NCI-H748 (cell line): ENCODE measurements at regions not wholly inside any gene's neighbourhood (a gene's known extent, or its start where the extent isn't known, plus 50 kb on each side); places are given as distances from the start of the nearest gene placed in this dataset.
A peak's percentile ranks its signal among the peaks of the same experiment; 100 is the strongest.

Experiments used
- DNase-seq: peaks from one replicate; lab custom pipeline; 2025; ENCODE audit not compliant: unreplicated experiment; lab: John Stamatoyannopoulos, UW

DNA sequence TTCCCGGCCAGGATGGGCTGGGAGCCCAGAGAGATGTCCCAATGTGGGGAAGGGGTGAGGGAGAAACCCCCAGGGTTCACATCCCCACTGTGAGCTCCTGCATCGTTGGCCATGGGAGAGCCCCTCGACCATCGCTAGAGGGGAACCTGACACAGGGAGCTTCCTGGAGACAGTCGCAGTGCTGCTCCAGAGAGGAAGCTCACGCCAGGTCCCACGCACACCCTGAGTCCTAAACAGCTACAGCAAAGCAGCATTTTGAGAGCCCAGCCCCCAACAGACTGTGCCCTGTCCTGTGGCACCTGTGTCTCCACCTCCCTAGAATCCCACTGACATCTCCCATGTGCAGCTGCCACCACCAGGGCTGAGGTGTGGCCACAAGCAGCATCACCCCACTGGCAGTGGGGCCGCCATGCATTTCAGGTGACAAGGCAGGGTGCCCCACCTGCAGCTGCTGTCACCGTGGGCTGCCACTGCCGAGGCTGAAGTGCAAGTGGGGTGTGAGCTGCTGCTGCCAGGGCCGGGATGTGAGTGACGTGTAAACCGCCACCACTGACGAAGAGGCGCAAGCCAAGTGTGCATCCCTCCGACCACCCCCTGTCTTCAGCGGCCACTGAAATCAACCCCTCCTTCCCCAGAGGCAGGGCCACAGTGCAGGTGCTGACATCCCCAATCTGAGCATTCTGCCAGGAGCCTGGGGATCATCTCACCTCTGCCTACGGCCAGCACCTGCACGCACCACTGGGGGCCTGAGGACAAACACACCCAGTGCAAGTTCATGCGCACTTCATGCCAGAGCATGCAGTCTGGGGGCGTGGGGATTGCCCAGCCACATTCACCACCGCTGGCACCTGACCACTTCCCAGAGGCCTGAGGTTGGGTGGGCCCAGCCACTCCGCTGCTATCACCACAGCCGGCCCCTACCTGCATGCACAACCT, 467.7 kb upstream of the SALL3 start:
- DNase-seq, result no peak

- no peak for DNase-seq
Observed at GRCh38 chr18:78514910-78515670, 464.5 kb upstream of the SALL3 start.

DNA sequence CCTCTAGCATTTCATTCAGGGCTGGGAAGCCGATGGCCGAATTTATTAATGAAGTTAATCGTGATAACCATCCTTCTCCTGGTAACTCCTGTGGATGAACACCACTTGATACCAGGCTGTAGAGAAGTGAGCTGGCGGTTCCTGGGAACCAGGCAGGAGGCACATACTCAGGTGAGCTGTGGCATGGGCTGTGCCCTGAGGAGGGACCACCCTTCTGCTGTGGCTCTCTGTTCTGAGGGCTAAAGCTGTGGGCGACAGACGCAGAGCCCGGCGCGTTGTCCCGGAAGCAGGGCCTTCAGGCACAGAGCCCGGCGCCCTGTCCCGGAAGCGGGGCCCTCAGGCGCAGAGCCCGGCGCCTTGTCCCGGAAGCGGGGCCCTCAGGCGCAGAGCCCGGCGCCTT, 462.3 kb upstream of the SALL3 start:
- no peak for DNase-seq

DNA sequence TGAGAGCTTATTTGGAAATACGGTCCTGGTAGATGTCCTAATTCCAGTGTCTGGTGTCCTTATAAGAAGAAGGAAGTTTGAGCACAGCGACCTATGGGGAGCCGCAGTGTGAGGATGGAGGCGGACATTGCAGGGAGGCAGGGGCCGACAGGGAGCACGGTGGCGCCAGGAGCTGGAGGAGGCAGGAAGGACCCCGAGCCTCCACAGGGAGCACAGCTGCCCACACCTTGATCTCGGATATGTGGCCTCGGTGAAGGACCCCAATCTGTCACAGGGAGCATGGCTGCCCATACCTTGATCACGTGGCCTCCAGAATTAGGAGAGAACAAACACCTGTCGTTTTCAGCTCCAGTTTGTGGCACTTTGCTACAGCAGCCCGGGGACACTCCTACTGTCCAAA, 461.6 kb upstream of the SALL3 start:
- DNase-seq, result no peak

- no peak for DNase-seq
Observed at GRCh38 chr18:78518805-78519204, 460.8 kb upstream of the SALL3 start.

DNA sequence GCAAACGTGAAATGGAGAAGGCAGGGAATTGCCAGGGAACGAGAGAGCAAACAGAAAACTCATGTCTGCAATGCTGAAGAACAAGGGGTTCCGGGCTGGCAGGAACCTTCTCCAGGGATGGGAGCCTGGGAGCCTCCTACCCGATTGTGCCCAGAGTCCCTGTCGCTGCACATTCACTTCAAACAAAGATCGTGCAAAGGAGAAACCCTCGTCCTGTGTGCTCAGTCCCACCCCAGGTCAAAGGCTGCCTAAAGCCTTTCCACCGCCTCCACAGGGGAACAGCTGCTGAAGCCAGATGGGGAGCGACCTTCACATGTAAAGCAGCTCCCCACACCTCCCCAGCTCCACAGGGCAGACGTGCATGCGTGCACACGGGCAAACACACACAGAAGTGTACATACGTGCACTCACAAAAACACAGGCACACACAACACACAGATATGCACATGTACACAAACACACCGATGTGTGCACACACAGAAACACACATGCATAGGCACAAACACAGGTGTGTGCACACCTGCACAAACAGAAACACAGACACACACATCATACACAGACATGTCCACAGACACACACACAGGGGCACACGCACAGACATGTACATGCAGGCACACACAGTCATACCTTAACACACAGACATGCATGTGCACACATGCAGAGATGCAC, 460.1 kb upstream of the SALL3 start:
- DNase-seq, result no peak

GRCh38 chr18:78521136-78521535, 458.5 kb upstream of the SALL3 start:
- DNase-seq, result no peak

DNA sequence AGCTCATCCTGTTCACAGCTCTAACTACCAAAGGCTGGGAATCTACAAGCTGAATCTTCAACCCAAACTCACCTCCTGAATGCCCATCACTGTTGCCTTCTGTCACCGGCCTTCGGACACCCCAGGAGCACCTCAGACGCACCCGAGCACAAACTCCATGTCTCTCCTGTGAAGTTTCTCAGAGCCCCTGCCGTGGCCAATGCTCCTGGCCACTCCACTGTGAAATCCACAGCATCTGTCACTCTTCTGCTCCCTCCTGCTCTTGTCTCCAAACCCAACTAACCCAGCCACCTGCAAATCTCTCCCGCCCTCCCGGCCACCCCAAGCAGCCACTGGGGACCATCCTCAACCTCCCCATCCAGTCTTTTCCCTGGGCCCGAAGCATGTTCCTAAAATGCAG, 457.9 kb upstream of the SALL3 start:
- DNase-seq, result no peak

GRCh38 chr18:78522507-78522906, 457.1 kb upstream of the SALL3 start:
- DNase-seq, result peak; percentile 18

- DNase-seq, result no peak
Observed at GRCh38 chr18:78523850-78524249, 455.8 kb upstream of the SALL3 start.

DNA sequence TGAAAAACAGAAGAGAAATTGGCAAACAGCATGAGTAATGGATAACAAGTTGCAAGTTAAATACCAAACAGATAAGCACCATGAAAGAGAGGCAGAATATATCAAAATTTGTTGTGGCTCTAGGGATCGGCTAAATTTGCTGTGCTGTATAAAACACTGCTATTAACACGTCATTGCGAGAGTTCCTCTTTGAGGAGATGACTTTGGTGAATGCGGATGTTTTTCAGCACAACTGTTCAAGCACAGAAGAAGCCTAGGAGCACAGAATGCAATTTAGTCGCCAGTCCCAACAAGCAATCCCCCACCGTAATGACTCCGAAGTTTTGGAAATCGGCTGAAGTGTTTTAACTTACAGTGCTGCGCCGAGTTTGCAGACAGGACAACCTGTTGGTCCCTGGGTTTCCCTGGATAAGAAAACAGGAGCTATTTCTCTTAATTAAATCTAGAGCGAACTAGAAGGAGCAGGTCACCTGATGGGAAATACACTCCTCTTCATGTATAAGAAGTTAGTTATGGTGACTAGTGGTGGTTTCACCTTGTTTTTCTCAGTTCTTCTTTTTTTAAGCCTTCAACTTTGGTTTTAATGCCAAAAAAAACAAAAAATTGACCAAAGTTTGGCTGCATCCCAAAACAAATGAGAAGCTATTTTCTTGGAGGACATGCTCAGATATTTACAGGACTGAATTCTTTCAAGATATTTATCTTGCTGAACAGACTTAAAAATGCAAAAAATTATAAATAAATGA, 454.1 kb upstream of the SALL3 start:
- no peak for DNase-seq

DNA sequence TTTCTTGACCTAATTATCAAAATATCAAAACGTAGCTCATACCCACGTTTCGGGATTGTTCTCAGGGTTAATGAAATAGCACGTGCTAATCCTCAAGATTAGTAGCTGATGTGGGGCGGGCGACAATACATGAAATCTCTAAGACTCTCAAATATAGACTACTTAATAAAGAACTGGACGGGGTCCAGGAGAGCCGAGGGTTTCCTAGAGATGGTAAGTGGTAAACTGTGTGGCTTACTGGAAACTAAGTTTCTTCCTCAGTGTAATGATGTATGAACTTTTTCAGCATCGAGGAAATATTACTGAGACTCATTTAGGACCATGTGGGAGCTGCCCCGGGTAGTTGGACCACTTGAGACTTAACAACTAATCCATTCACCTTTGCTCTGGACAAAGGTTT, 453.3 kb upstream of the SALL3 start:
- no peak for DNase-seq

- peak; percentile 31 for DNase-seq
Observed at GRCh38 chr18:78526923-78527711, 452.5 kb upstream of the SALL3 start.

- DNase-seq, result peak; percentile 59
Observed at GRCh38 chr18:78527984-78528383, 451.6 kb upstream of the SALL3 start.

DNA sequence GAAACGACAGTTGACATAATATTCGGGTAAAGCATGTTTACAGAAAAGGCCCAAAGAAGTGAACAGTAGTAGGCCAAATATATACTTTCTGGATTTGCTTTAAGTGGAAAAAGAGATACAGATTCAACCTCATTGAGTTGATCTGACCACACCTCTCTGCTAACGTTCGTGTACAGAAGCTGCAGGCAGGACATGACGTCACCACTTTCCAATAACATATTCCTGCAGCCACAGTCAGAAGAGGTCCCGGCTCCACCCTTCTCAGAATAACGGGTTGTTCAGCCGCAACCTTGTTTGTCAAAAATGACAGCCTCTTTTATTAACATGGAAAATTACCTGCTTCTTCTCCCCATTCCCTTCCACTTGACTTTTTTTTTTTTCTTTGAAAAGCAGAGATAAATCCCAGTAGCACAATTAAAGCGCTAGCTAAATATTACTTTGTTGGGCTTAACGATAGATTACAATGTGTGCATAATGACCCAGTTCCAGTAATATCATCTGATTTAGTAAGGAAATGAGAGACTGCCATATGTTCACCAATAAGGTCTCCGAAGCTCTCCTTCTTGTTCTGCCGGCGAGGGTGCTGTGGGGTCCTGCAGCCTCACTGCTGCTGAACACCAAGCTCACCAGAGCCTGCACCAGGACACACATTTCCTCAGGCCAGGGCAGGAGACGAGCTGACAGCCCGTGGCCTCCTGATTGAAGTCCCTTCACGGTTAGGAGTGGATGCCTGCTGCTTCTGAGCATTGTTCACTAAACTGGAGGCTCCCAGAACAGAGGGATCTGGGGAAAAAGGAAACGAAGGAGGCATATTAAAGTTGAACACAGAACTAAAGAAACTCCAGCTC, 451.0 kb upstream of the SALL3 start:
- peak; percentile 91 for DNase-seq

GRCh38 chr18:78531637-78532036, 448.0 kb upstream of the SALL3 start:
- DNase-seq, result no peak

DNA sequence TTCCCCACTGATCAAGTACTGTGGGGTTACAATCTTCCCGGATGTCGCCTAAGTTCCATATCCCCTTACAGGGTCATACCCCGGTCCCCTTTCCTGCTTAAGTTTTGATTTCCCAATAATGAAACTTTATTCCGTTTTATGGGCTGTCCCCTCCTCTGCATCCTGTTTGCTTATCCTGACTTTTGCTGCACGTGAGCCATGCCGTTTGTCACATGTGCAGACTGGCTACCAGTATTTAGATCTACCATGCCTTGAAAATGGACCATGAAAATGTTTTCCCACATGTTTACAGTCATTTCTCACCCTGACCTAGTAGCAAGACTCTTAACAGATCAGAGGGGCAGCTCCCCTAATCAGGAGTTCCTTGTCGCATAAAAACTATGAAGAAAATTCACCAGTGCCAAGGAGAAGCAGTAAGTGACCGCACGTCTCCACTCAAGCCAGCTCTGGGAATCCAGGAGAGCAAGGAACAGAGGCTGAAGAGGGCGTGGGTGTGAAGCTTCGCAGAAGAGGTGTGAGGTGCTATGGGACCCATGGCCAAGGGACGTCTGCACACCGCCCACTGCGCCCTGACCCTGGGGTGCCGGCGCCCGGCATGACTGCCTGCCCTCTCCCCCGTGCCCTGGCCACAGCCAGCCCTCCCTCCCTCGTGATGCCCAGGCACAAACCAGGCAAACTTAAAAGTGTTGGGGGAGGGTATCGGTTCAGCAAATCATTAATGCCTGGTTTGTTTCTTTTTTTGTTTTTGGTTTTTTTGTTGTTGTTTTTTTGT, 440.8 kb upstream of the SALL3 start:
- DNase-seq, result no peak
